COLO668 (cell line): ENCODE measurements at regions not wholly inside any gene's neighbourhood (a gene's known extent, or its start where the extent isn't known, plus 50 kb on each side); places are given as distances from the start of the nearest gene placed in this dataset.
A peak's percentile ranks its signal among the peaks of the same experiment; 100 is the strongest.

ENCODE experiments used
- DNase-seq: peaks from one replicate; lab custom pipeline; 2025; ENCODE audit not compliant: unreplicated experiment; lab: John Stamatoyannopoulos, UW

DNA sequence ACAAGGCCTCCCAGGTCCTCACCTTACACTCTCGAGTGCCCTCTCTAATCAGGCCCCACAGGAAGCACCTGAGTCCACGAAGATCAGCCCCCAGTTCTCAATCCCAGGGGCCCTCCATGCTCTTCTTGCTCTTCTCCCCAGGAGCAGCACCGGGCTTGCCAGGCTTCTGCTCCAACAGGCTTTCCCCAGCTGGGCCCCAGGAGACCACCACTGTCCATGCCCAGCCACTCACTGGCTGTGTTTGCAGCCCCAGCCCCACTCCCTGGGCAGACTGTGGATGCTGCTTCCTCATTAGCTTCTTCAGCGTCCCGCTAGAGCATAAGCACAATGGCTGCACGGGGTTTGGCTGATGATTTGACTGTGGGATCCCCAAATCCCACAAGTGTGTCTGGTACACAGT lies 781.9 kb downstream of the GALR1 start:
- DNase-seq = no peak

DNA sequence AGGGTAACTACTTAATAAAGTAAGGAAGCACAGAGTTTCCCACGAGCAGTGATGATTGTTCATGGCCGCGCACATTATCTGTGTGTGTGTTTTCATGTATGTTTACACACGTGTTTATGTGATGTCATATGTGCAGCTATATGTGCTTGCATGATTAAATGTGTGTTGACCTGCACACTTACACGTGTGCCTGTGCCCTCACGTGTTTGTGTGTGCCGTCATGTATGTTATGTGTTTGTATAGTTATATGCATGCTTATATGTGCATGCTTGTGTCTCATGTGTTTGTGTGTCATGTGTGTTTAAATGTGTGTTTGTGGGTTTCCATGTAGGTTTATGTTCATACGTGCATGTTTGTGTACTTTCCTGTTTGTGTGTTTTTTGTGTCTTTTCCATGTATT lies 782.3 kb downstream of the GALR1 start:
- DNase-seq = no peak

DNA sequence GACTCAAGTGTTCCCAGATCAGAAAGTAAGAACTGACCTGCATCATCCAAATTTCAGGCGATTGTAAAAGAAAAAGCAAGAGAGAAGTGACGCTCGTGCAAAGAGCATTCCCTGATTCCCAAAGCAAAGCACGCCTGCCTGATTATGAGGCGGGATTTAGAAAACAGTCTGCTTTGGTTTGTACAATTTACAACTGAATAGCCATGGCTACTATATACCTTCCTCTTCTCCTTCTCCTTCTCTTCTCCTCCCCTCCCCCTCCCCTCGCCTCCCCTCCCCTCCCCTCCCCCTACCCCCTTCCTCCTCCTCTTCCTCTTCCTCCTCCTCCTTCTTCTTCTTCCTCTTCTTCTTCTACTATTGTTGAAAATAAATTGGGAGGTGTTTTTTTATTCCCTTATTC lies 782.9 kb downstream of the GALR1 start:
- no peak for DNase-seq

- no peak for DNase-seq
Observed at GRCh38 chr18:78034755-78035154, 785.1 kb downstream of the GALR1 start.

- DNase-seq = no peak
Observed at GRCh38 chr18:78041218-78041617, 791.6 kb downstream of the GALR1 start.

- DNase-seq = no peak
Observed at GRCh38 chr18:78046631-78047030, 797.0 kb downstream of the GALR1 start.

DNA sequence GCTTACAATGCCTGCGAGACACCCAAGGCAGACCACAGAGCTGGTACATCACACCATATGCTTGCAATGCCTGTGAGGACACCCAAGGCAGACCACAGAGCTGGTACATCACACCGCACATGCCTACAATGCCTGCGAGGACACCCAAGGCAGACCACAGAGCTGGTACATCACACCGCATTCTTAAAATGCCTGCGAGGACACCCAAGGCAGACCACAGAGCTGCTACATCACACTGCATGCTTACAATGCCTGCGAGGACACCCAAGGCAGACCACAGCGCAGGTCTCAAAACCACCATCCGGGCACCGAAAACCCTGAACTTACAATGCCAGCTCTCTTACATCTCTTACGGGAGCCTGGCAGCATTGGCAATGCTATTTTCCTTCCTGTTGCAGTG lies 799.6 kb downstream of the GALR1 start:
- DNase-seq = no peak

- DNase-seq = no peak
Observed at GRCh38 chr18:78054801-78055200, 805.2 kb downstream of the GALR1 start.

GRCh38 chr18:78056011-78056410 lies 806.4 kb downstream of the GALR1 start:
- no peak for DNase-seq

- DNase-seq = no peak
Observed at GRCh38 chr18:78069784-78070664, 820.4 kb downstream of the GALR1 start.

GRCh38 chr18:78071166-78071710 lies 821.6 kb downstream of the GALR1 start:
- DNase-seq = no peak

GRCh38 chr18:78071776-78072175 lies 822.1 kb downstream of the GALR1 start:
- DNase-seq = no peak

GRCh38 chr18:78072375-78072774 lies 822.7 kb downstream of the GALR1 start:
- no peak for DNase-seq

- DNase-seq = no peak
Observed at GRCh38 chr18:78073275-78073674, 823.6 kb downstream of the GALR1 start.

DNA sequence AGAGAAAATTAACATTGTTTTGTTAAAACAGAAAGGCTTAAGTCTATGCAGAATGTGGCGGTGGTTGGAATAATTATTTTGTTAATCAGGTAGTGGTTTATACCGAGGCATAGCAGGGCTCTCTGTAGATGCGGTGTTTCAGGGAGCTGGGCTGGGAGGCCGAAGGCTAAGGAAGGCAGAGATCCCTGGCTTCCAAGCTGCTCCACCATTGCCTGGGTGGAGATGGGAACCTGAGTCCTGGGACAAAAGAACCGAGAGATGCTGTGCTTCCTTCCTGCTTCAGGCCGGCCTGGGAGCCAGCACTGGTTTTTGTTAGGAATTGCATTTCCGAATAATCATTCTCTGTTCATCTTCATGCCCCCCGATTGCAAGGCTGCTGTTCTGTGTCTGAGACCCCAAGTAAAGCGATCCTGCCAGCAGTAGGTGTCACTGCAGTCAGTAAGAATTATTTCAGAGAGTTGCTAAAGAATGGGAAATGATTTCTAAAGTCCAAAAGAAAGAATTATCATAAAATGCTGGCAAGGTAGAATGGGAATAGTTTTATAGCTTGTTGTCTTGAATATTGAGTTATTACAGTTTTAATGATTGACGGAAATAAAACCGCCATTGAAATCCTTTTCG lies 824.9 kb downstream of the GALR1 start:
- DNase-seq = no peak

DNA sequence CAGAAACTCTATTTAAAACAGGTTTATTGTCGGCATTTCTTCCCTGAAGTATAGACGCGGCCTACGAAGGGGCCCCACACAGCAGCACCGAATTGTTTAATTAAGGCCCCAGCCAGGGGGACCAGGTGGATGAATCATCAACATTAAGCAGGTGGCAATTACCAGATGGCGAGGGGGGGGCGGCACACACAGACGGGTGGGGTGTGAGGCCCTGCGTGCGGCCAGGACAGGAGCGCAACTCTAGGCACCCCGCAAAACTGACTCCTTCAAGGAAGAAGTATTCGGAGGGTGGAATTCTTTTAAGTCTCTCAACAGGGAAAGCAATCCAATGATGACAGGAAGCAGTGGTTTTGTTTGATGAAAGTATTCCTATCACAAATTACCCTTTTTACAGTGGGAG lies 830.4 kb downstream of the GALR1 start:
- DNase-seq = peak; percentile 36

GRCh38 chr18:78080761-78081160 lies 831.1 kb downstream of the GALR1 start:
- no peak for DNase-seq

DNA sequence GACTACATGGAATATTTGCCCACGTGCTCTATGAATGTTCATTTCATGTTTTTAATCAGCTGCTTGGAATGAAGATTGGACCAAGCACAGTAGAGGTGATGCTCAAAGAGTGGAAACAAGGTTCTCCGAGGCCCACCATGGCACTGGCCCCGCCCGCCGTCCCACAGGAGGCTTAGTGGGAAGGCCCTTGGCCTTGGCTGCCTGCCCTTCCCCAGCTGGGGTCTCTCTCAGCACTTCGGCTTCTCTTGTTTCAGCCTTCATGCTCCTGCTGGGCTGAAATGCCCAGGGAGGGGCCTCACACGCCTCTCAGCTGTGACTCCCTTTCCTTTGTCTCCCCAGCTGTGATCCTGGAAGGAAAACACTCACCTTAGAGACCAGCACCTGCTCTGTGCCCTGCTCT lies 833.2 kb downstream of the GALR1 start:
- peak; percentile 30 for DNase-seq

- DNase-seq = no peak
Observed at GRCh38 chr18:78085241-78086185, 835.9 kb downstream of the GALR1 start.

DNA sequence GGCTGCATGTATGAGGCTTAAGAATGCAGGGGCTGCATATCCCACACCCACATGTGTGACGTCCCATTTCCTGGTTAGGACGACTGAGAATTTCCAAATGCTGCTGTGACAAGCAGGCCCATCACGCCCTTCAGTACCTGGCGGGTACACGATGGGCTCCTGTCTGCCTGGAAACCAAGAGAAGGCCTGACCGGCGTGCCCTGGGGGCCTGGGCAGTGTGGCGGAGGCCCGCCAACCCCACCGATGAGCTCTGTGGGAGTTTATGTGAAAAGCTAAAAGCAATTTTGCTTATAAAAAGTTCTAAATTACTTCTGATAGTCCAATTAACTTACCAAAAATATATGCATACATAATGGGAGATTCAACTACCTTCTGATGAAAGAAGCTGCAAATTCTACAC lies 837.3 kb downstream of the GALR1 start:
- DNase-seq = no peak

DNA sequence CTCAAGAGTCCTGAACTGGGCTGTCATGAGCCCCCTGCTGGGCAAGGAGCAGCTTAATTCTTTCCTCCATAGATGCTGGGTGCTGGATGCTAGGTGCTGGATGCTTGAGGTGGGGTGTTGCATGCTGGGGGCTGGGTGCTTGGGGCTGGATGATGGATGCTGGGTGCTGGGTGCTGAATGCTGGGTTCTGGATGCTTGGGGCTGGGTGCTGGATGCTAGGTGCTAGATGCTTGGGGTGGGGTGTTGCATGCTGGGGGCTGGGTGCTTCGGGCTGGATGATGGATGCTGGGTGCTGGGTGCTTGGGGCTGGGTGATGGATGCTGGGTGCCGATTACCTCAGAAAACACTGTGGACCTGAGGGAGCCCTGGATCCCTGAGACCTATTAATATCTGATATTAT lies 837.7 kb downstream of the GALR1 start:
- no peak for DNase-seq
